Globus pallidus (tissue), 1 donor: ENCODE measurements at regions not wholly inside any gene's neighbourhood (a gene's known extent, or its start where the extent isn't known, plus 50 kb on each side); places are given as distances from the start of the nearest gene placed in this dataset.

ENCODE experiments used
- DNase-seq: peaks from one replicate; pipeline ENCODE4 v3.0.0-alpha.2; 2015; ENCODE audit warnings: low spot score

DNA sequence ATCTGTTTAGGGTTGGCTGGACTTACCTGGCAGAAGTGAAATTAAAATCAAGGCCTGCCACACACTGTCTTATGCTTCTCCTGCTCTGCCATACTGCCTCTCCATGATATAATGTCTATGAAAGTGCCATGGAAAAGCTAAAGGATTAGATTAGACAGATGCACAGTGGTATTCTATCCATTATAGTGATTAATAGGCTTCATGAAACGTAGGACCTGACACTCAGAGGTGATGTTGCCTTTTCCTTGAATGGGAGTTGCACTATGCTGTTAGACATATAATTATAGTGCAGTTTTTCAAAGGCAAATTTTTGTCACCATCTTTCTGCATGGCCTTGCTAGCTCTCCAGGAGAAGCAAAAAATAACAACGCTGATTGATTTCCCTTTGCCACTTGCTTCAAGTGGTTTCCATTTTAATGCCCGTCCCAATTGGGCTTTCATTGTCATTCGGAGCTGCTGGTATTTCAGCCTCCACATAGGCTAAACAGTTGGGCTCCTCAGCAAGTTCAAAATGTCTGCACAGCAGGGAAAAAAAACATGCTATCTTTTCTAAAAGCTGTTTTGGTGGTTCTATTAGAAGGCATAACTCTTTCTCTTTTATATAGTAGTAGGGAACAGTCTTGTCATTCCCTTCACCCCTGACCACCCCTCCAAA, 502.8 kb upstream of the GOT2 start:
- DNase-seq: no peak

DNA sequence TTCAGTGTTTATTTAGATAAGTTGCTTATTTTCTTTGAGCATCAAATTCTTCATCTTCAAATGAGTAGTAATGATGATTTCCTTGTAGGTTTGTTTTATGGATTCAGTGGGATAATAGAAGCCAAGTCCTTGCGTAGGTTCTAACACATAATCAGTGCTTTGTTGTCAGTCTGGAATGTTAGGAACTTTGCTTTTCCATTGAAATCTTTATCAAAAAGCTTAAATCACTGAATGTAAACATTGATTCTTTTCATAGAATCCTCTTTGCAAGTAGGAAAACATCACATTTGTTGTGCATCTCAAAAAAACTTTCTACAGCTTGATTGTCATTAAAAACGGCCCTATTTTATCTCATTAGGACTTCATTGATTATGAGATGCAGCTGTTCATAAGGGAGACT, 490.3 kb upstream of the GOT2 start:
- DNase-seq: no peak

DNA sequence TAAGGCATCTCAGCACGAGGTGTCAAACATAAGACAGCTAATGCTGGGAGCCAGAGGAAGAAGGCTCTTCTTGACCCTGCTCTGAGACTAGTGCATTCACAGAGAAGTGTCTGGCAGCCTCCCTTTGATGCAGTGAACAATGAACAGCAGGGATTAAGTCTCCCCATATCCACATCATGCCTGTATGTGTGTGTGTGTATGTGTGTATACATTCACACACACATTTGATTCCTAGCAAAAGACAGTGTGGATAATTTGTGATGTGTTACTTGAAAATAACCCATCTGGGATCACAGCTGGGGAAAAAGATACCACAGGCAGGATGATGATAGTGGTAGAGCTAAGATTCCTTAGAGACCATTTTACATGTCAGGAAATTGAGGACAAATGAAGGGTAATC, 485.9 kb upstream of the GOT2 start:
- DNase-seq: no peak

DNA sequence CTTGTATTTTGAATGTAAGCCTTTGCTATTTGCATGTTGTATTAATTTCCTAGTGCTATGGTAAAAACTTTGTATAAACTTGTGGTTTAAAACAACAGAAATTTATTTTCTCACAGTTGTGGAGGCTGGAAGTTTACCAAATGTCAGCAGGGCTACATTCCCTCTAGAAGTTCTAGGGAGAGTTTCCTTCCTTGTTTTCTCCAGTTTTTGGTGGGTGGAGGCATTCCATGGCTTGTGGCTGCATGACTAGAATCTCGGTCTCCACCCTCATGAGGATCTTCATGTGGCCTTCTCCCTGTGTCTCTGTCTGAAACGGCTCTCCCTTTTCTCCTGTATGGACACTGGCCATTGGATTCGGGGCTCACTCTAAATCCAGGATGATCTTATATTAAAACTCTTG, 482.2 kb upstream of the GOT2 start:
- DNase-seq: no peak

DNA sequence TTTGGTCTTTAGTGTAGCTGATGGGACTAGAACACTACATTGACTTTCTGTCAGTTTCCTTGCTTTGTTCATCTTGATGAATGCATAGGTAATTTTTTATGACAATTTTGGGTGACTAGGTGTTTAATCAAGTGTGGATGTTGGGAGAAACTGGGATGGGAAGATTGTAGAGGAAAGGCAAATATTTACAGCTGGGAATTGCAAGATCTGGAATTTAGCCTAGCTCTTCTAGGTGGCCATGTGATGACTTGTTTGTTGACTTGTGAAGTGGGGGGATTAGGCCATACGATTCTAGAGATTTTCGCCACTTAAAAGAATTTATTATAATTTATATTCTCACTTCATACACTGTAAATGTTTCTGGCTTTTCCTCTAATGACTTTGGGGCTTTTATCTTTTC, 480.3 kb upstream of the GOT2 start:
- no peak for DNase-seq

DNA sequence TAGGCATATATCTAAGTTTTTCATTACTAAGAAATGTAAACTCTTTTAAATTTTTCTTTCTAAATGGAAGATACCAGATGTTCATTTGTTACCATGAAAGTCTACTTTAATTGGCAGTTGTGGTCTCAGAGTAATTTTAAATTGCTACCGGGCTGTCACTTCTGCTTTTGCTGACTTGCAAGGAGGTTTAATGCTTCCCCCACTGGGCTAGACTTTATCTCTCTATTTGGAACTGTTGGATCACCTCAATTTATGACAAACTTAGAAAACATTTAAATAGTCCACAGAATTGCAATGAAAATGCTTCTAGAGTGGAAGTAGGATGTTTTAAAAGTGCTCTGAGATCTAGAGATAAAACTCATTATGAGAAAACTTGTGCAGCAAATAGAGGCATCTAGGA, 479.8 kb upstream of the GOT2 start:
- DNase-seq: no peak

DNA sequence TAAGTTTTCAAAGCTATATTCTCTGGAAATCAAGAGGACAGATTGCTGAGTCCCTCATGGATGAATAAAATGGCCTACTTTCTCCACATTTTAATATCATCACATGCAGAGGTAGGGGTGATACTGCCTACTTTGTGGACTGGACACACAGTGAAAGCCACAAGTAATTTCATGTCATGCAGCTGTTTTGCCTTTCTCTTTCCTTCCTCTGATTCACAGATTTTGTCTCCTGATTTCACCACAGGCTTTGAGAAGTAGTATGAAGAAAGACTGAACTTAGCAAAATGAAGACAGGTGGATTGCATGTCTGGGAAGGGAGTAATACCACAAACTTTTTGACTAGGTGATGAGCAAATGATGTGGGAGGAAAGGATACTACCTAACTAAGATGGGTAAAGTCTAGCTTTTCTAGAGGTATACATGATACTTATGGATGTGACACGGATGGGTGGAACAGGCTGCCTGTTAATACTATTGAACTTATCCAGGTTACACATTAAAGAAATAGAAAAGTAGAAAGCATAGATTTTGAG, 478.4 kb upstream of the GOT2 start:
- no peak for DNase-seq

DNA sequence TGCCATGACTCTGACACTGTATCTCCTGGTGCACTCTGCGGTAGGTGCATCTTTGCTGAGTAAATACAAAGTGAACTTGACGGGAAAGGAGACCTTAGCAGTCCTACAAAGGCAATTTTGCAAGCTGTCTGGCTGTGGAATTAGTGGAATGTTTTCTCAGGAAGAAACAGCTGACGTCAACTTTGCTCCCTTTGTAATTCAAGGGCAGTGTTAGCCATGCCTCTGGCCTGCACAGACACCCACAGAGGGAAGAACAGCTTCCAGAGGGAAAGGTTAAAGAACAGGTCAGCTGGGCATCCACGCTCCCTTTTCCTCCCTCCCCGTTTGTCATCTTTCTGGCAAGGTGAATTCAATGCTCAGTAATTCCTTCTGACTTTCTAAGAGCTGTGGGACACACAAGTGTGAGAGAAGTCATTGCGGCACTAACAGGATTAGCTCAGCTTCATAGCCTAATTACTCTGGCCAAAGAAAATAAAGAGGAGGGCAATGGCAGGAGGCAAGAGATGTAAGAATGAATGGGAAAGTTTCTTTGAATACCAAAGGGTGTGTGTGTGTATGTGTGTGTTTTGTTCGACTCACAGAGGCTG, 476.9 kb upstream of the GOT2 start:
- DNase-seq: no peak

DNA sequence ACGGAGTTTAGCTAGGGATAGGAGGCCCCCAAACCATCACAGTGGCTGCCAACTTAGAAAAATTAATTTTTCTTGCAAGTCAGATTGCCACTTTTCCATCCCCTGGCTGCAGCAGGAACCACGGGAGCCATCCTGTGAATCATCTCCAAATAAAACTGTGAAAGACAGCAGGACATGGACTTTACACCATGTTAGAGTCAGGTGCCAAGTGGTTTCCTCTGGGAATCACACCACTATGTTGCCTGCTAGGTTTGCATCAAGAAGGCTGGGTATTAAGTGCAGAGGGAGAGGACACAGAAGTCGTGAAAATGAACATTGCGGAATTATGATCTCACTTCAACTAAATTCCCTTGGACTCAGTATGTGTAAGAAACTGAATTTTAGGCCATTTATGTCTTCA, 471.3 kb upstream of the GOT2 start:
- DNase-seq: no peak

DNA sequence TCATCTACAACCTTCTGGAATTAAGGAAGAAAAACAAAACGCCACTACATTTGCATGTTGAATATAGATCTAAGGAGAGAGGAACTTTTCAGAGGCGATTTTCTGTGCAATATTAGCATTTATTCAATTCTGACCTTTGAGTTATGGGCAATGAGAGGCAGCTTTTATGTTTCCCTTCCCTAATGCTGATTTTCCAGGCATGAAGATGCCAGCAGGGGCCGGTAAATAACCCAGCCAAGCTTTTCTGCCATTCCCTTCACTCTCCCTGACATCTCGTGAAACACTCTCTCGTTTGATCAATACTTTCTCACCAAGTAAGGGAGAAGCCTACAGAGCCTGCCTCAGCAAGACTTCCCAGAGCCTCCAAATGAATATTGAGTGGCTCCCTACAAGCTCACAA, 470.5 kb upstream of the GOT2 start:
- no peak for DNase-seq

DNA sequence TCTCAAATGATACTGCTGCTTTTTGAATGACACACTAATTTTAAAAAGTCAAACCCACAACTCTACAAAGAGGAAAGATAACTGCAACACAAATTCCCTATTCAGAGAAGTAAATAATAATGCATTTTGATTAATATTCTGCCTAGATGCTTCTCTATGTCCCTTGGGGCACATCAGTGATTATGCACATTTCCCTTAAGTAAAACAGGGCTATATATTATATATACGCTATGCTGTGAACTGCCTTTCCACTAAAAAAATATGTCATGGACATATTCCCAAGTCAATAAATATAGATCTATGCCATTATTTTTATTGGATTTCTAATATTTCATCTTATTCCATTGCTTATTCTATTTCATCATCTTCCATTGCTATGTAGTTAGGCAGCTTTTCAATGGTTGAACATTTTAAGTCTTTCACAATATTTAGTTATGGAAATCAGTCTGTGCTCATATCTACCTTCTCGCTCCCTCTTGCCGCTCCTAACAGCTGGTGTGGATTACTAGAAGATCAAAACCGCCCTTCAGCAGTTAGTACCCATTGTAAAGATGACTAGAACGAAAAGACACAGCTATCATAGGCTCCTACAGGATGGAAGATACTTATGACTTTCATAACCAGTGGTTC, 468.2 kb upstream of the GOT2 start:
- no peak for DNase-seq

DNA sequence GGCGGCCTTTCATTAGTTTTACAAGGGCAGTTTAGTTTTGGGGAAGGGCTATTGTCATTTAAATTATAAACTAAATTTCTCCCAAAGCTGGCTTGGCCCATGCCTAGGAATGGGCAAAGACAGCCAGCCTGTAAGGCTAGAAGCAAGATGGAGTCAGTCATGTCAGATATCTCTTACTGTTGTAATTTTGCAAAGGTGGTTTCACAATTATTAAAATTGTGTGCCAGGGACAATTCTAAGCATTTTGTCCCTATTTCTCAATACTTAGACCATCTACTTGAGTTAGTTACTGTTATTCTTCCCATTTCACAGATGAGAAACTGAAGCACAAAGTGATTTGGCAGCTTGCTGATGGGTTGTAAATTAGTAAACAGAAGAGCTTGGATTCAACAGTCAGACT, 467.7 kb upstream of the GOT2 start:
- DNase-seq: no peak

DNA sequence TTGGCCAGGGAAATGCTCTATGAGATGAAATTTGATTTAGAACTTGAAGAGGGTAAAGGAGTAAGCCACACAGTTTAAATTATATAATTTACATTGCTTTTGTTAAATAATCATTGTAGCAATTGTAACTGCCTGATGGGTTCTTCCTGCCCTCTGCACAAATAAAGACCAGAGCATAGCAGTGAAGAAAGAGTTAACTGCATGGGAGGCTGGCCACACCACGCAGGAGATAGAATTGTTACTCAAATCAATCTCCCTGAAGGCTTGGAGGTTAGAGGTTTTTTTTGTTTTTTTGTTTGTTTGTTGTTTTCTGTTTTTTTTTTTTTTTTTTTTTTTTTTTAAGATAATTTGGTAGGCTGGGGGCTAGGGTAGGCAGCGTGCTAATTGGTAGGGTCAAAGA, 467.0 kb upstream of the GOT2 start:
- DNase-seq: no peak

DNA sequence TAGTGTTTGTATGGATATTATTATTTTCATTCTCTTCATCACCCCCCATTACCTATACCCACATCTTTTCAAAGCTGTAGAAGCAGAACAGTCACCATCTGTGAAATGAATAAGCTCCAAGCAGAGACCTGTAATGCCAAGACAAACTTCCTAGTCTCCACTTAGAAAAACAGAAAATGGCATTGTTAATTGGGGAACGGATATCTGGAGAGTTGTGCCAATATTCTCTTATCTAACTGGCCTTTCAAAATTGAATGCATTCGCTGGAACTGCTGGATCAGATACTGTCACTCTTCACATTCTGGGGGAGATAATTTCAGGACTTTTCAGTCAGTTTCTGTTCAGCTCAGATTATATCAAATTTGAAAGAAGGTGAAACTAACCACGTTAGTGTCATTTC, 464.4 kb upstream of the GOT2 start:
- DNase-seq: no peak

DNA sequence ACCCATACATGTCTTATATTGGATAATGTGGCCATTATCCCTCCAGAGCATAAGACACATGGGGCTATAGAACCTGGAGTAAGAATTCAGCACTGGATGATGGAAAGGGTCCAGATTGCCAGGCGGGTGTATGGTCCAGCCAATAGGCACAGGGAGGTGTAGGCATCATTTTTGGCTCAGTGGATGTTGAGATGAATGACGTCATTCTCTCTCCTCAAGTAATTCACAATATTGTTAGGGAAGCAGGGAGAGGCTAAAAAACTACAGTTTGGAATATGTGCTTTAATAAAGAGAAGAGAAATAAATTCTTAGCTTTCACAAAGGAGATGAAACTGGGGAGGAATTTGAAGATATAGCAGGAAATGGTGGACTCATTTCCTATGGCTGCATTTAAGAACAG, 461.1 kb upstream of the GOT2 start:
- no peak for DNase-seq

DNA sequence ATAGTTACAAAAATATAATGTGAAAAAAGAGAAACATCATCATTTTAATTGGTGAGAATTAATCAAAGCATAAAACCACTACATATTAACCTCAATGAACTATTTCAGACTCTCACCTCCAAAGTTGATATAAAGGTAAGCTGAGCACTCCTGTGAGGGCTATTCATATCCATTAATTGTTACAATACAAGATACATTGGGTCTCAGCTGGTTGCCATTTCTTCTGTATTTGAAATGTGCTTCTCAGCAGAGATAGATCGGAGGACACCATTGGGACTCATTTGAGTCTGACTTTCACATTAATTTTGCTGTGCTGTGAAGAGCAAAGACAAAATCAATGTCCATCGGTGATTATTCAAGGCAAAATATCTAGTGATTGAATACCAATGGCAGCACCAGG, 459.5 kb upstream of the GOT2 start:
- no peak for DNase-seq

DNA sequence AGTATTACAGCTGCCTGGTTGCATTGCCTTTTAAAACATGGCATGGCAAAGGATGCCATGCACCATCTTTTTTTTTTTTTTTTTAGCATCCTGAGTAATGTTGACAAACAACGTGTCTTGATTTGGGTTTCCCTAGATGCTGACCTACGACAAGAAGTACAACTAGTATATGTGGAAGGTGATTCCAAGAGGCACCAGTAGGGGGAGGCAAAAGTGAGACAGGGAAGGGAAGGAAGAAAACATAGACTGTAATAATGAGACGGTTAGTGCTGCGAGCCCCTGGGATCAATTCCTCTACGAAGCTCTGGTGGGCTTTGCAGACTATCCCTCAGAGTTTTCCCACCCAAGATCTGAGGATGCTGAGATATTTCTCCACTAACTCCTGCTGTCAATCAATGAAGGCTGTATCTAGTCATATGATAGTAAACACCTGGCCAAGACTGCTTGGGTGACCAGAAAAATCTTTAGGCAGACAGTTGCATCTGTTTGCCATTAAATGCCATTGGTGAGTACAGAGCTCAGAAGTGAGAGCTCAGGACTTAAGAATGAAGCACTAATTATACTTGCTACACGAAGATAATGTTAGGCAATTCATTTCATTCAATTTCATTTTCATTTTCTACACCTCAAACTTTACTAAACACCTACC, 458.6 kb upstream of the GOT2 start:
- DNase-seq: peak; percentile 11

DNA sequence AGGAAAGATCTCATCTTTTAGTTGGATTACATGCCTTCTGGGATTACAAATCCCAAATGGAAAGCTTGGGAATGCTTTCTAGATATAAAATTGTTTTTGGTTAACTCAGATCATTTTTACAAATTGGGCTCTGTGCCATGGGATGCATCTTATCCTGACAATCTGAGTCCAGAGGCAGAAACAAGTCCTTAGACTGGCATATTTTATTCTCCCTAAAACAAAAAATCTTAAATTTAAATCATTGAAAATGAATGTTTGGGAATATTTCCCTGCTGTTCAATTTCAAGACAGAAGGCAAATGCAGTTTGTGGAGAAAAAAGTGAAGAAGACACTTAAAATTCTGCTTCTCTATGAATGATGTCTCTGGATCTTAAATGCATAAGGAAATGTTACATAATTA, 456.6 kb upstream of the GOT2 start:
- DNase-seq: no peak

DNA sequence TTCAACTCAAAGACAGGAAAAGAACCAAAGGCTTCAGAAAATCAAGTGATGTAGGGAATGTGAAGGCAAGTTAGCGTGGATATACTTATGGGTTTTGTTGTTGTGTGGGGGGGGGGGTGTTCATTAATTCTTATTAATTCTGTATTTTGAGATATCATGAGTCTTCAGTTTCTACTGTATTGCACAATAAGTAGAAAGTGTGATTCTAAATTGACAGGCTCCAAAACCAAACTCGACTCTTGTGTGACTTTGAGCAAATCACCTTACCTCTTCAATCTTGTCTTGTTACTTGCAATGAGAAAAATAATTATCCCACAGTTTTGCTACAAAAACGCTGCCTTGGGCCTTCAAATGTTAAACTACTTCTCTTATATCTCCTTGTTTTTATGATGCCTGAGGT, 453.9 kb upstream of the GOT2 start:
- DNase-seq: no peak

DNA sequence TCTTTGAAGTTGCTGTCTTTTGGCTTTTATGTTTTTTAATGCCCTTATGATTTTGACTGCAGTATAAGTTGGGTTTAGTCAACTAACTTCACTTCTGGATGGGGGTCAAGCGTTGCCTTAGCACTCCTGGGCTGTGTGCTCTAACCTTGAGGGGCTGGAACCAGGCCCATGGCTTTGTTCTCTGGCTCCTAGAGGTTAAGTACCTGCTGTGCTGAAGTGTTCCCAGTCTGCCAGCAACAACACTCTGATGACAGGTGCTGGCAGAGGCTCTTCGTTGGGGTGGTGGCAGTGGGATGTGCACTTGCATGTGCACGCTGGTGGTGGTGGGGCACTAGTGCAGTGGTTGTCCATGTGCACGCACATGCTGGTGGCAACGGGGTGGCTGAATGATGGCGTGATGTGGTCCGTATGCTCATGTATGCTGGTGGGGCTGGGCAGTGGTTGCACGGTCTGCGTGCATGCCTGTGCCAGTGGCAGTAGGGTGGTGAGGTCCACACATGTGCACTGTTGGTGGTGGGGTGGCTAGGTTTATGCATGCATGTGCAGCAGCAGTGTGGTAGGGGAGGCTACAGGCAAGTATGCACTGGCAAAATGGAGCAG, 447.8 kb upstream of the GOT2 start:
- no peak for DNase-seq

DNA sequence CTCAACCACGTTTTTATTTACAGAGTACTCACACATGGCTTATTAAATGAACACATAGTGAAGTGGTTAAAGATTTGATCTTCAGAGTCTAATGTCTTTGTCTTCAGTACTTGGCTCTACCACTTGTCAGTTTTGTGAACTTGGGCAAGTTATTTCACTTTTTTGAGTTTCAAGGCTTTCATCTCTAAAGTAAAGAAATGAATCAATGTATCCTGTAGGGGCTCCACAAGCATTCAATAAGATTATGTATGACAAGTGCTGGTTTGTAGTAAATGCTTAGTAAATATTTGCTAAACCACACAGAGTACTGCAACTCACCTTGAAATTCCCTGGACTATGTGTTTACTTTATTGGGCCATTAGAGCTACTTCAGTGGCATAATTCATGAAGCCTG, 446.0 kb upstream of the GOT2 start:
- no peak for DNase-seq

DNA sequence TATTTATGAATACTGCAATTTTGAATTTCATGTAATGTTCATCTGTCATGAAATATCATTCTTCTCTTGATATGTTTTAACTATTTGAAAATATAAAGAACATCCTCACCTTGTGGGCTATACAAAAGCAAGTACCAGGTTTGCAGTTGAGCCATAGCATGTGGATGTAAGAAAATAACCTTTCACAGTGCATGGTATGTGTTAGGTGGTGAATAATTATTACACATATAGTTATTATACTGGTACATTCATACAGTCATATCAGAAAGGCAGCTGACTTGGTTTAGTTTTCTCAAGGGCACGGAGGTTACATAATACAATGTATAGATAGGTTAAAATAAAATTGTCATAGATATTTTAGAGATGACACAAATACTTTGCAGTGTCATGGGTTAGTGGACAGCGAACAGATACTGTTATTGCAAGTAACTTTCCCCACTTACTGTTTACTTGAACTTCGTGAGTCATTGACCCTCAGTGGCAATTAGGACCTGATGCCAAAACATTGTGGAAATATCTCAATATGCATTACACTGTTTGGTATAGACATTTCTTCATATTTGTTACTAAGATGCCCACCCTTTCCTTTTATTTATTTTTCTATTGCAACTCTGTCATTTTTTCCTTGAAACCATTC, 445.4 kb upstream of the GOT2 start:
- no peak for DNase-seq
